ENCODE measurements at regions not wholly inside any gene's neighbourhood (a gene's known extent, or its start where the extent isn't known, plus 50 kb on each side); places are given as distances from the start of the nearest gene placed in this dataset.

GRCh38 chr2:105691947-105692390, 52.7 kb upstream of the NCK2 start:
- H3K9me3 Mint-ChIP-seq: no peaks in the 10 kb centered on the region
- no peaks in the 10 kb centered on the region for H3F3A ChIP-seq (ENCODE audit: low read depth)
- no peaks in the 10 kb centered on the region for H3K27me3 ChIP-seq
- H3K9me3 ChIP-seq (ENCODE audit: low read depth): no peaks in the 10 kb centered on the region
- H3K4me1 Mint-ChIP-seq: peaks cover 9% of the 10 kb centered on the region
- H3K4me1 ChIP-seq: no peaks in the 10 kb centered on the region
- H3K27ac ChIP-seq: no peak overlapping the region
- H3K9ac ChIP-seq: no peak overlapping the region
- no peak overlapping the region for H3K4me3 Mint-ChIP-seq
- no peak overlapping the region for H3K27ac Mint-ChIP-seq
- H4K20me1 ChIP-seq (ENCODE audit: low read depth): no peaks in the 10 kb centered on the region
- H3K36me3 ChIP-seq: no peaks in the 10 kb centered on the region
- H3K27me3 Mint-ChIP-seq (ENCODE audit: insufficient read depth, low read depth): peaks cover 2% of the 10 kb centered on the region
- no peak for DNase-seq (ENCODE audit: low spot score)
- H3K4me3 ChIP-seq: no peak overlapping the region
- H2AFZ ChIP-seq (replicated peaks): no peak overlapping the region
- no peak for TF ChIP-seq EZH2 (IDR thresholded peaks at IDR 0.05)
- TF ChIP-seq CTCF (IDR thresholded peaks at IDR 0.05): no peak
- TF ChIP-seq EZH2phosphoT487 (IDR thresholded peaks at IDR 0.05): no peak
- no peak overlapping the region for H3K4me2 ChIP-seq
- H3K79me2 ChIP-seq (ENCODE audit: low read depth): no peaks in the 10 kb centered on the region
- H3K36me3 Mint-ChIP-seq: peaks cover 2% of the 10 kb centered on the region

- Histone ChIP-seq H3K79me2 (ENCODE audit: low read depth) (no peaks in the 10 kb centered on the region), H4K20me1 (ENCODE audit: low read depth) (no peaks in the 10 kb centered on the region), H3K36me3 (no peaks in the 10 kb centered on the region), H3K4me3 (no peak overlapping the region), H3K4me2 (no peak overlapping the region), H3K4me1 (no peaks in the 10 kb centered on the region), H3K27ac (no peak overlapping the region), H3K9me3 (ENCODE audit: low read depth) (no peaks in the 10 kb centered on the region), H3K27me3 (no peaks in the 10 kb centered on the region), H3F3A (ENCODE audit: low read depth) (no peaks in the 10 kb centered on the region), H3K9ac (no peak overlapping the region), H2AFZ (replicated peaks) (no peak overlapping the region)
- H3K27me3 Mint-ChIP-seq (ENCODE audit: insufficient read depth, low read depth): peaks cover 2% of the 10 kb centered on the region
- H3K27ac Mint-ChIP-seq: no peak overlapping the region
- no peaks in the 10 kb centered on the region for H3K9me3 Mint-ChIP-seq
- TF ChIP-seq CTCF (IDR thresholded peaks at IDR 0.05): no peak
- no peak for TF ChIP-seq EZH2phosphoT487 (IDR thresholded peaks at IDR 0.05)
- TF ChIP-seq EZH2 (IDR thresholded peaks at IDR 0.05): no peak
- no peak for DNase-seq (ENCODE audit: low spot score)
- H3K4me3 Mint-ChIP-seq: no peak overlapping the region
- H3K4me1 Mint-ChIP-seq: peaks cover 9% of the 10 kb centered on the region
- peaks cover 2% of the 10 kb centered on the region for H3K36me3 Mint-ChIP-seq
Observed at GRCh38 chr2:105690566-105690965, 54.1 kb upstream of the NCK2 start.

- Histone ChIP-seq H2AFZ (replicated peaks) (peak overlapping the region; percentile 42), H3K4me1 (no peaks in the 10 kb centered on the region), H3K4me2 (no peak overlapping the region), H3K79me2 (ENCODE audit: low read depth) (no peaks in the 10 kb centered on the region), H3K27ac (no peak overlapping the region), H3K9me3 (ENCODE audit: low read depth) (no peaks in the 10 kb centered on the region), H3K27me3 (no peaks in the 10 kb centered on the region), H4K20me1 (ENCODE audit: low read depth) (no peaks in the 10 kb centered on the region), H3K4me3 (no peak overlapping the region), H3F3A (ENCODE audit: low read depth) (no peaks in the 10 kb centered on the region), H3K9ac (no peak overlapping the region), H3K36me3 (no peaks in the 10 kb centered on the region)
- TF ChIP-seq CTCF (IDR thresholded peaks at IDR 0.05) (no peak), EZH2phosphoT487 (IDR thresholded peaks at IDR 0.05) (no peak)
- no peak overlapping the region for H3K4me3 Mint-ChIP-seq
- no peak overlapping the region for H3K27ac Mint-ChIP-seq
- H3K36me3 Mint-ChIP-seq: peaks cover 2% of the 10 kb centered on the region
- H3K4me1 Mint-ChIP-seq: peaks cover 6% of the 10 kb centered on the region
- no peak for DNase-seq (ENCODE audit: low spot score)
- H3K27me3 Mint-ChIP-seq (ENCODE audit: insufficient read depth, low read depth): peaks cover 2% of the 10 kb centered on the region
- no peaks in the 10 kb centered on the region for H3K9me3 Mint-ChIP-seq
Observed at GRCh38 chr2:105689484-105689883, 55.2 kb upstream of the NCK2 start.
